Cardiac muscle cell (in vitro differentiated cells and primary cell): ENCODE measurements at regions not wholly inside any gene's neighbourhood (a gene's known extent, or its start where the extent isn't known, plus 50 kb on each side); places are given as distances from the start of the nearest gene placed in this dataset.

ENCODE experiments used
- DNase-seq, 2 donors: peaks; one replicate each; pipeline versions ENCODE4 v3.0.0 to v3.0.0-alpha.2; 2010 to 2017; ENCODE audit warnings: low read depth in 1 of 2, low spot score in 1 of 2
- H3K27ac ChIP-seq: fragments of 200-600 bp; sonication (generic); 2 replicates; pipeline ENCODE4 v1.5.1; 2016
- H3K27me3 ChIP-seq: fragments of 200-600 bp; sonication (generic); 2 replicates; pipeline ENCODE4 v1.6.0; 2016; ENCODE audit warnings: control low read depth
- H3K36me3 ChIP-seq: fragments of 200-600 bp; sonication (generic); 2 replicates; pipeline ENCODE4 v1.5.1; 2016; ENCODE audit warnings: control low read depth
- H3K4me1 ChIP-seq: fragments of 200-600 bp; sonication (generic); 2 replicates; pipeline ENCODE4 v1.8.1; 2017; ENCODE audit warnings: low read depth, mild to moderate bottlenecking, mixed run types
- H3K4me3 ChIP-seq: fragments of 200-600 bp; sonication (generic); 2 replicates; pipeline ENCODE4 v1.5.1; 2016; ENCODE audit warnings: mild to moderate bottlenecking
- H3K9me3 ChIP-seq: fragments of 200-600 bp; sonication (generic); 2 replicates; pipeline ENCODE4 v1.5.1; 2017; ENCODE audit warnings: low read depth, mild to moderate bottlenecking, control low read depth
- CTCF ChIP-seq: IDR thresholded peaks from 2 replicates; pipeline ENCODE4 v1.5.1; 2012; ENCODE audit warnings: low read depth, mild to moderate bottlenecking, low read length

GRCh38 chr2:133957724-133958480 lies 296.0 kb upstream of the MGAT5 start:
- DNase-seq = no peak
- Histone ChIP-seq H3K9me3 (no peaks in the 10 kb centered on the region), H3K27me3 (no peaks in the 10 kb centered on the region), H3K4me1 (peaks cover 30% of the 10 kb centered on the region), H3K27ac (no peak overlapping the region), H3K36me3 (no peaks in the 10 kb centered on the region), H3K4me3 (no peak overlapping the region)
- TF ChIP-seq CTCF = no peak

GRCh38 chr2:133959066-133959465 lies 294.8 kb upstream of the MGAT5 start:
- no peak for DNase-seq
- Histone ChIP-seq H3K27ac (no peak overlapping the region), H3K27me3 (no peaks in the 10 kb centered on the region), H3K36me3 (no peaks in the 10 kb centered on the region), H3K4me3 (no peak overlapping the region), H3K4me1 (peaks cover 29% of the 10 kb centered on the region), H3K9me3 (no peaks in the 10 kb centered on the region)
- no peak for TF ChIP-seq CTCF

- no peak overlapping the region for H3K4me3 ChIP-seq
- H3K36me3 ChIP-seq = no peaks in the 10 kb centered on the region
- no peaks in the 10 kb centered on the region for H3K27me3 ChIP-seq
- no peak overlapping the region for H3K27ac ChIP-seq
- TF ChIP-seq CTCF = no peak
- no peaks in the 10 kb centered on the region for H3K9me3 ChIP-seq
- no peak for DNase-seq
- no peaks in the 10 kb centered on the region for H3K4me1 ChIP-seq
Measured at GRCh38 chr2:133966720-133967304, 287.1 kb upstream of the MGAT5 start.

- Histone ChIP-seq H3K36me3 (no peaks in the 10 kb centered on the region), H3K4me1 (no peaks in the 10 kb centered on the region), H3K27ac (no peak overlapping the region), H3K27me3 (no peaks in the 10 kb centered on the region), H3K4me3 (no peak overlapping the region), H3K9me3 (no peaks in the 10 kb centered on the region)
- TF ChIP-seq CTCF = no peak
- DNase-seq = no peak
Measured at GRCh38 chr2:133967326-133967725, 286.5 kb upstream of the MGAT5 start.

GRCh38 chr2:133968446-133968845 lies 285.4 kb upstream of the MGAT5 start:
- DNase-seq = no peak
- Histone ChIP-seq H3K27ac (no peak overlapping the region), H3K36me3 (no peaks in the 10 kb centered on the region), H3K9me3 (no peaks in the 10 kb centered on the region), H3K4me3 (no peak overlapping the region), H3K4me1 (no peaks in the 10 kb centered on the region), H3K27me3 (no peaks in the 10 kb centered on the region)
- TF ChIP-seq CTCF = no peak
